DMS 273 treated with DMSO at 0.1 percent for 48 hours (cell line): ENCODE measurements at regions not wholly inside any gene's neighbourhood (a gene's known extent, or its start where the extent isn't known, plus 50 kb on each side); places are given as distances from the start of the nearest gene placed in this dataset.

ENCODE experiments used
- DNase-seq: peaks from one replicate; lab custom pipeline; 2025; lab: John Stamatoyannopoulos, UW

GRCh38 chr3:106215047-106215446 is 346.2 kb upstream of the CBLB start:
- DNase-seq = no peak

GRCh38 chr3:106217745-106218144 is 348.9 kb upstream of the CBLB start:
- no peak for DNase-seq

GRCh38 chr3:106227068-106227467 is 358.3 kb upstream of the CBLB start:
- DNase-seq = no peak

GRCh38 chr3:106228271-106228670 is 359.5 kb upstream of the CBLB start:
- no peak for DNase-seq

GRCh38 chr3:106229495-106230278 is 360.9 kb upstream of the CBLB start:
- no peak for DNase-seq

- no peak for DNase-seq
These were observed 362.3 kb upstream of the CBLB start for GRCh38 chr3:106231086-106231485.

- DNase-seq = no peak
These were observed 364.1 kb upstream of the CBLB start for GRCh38 chr3:106232956-106233355.

- no peak for DNase-seq
These were observed 370.4 kb upstream of the CBLB start for GRCh38 chr3:106239195-106239697.

GRCh38 chr3:106241593-106241992 is 372.8 kb upstream of the CBLB start:
- DNase-seq = no peak

GRCh38 chr3:106242781-106243180 is 374.0 kb upstream of the CBLB start:
- DNase-seq = no peak

- no peak for DNase-seq
These were observed 376.6 kb upstream of the CBLB start for GRCh38 chr3:106245400-106245799.

GRCh38 chr3:106247902-106248684 is 379.3 kb upstream of the CBLB start:
- DNase-seq = no peak

GRCh38 chr3:106249159-106249558 is 380.3 kb upstream of the CBLB start:
- no peak for DNase-seq

GRCh38 chr3:106249981-106250380 is 381.2 kb upstream of the CBLB start:
- DNase-seq = no peak

GRCh38 chr3:106251160-106251892 is 382.5 kb upstream of the CBLB start:
- DNase-seq = no peak

- no peak for DNase-seq
These were observed 387.0 kb upstream of the CBLB start for GRCh38 chr3:106255870-106256248.

- no peak for DNase-seq
These were observed 387.6 kb upstream of the CBLB start for GRCh38 chr3:106256249-106256957.

GRCh38 chr3:106257172-106257571 is 388.4 kb upstream of the CBLB start:
- no peak for DNase-seq

GRCh38 chr3:106261396-106261795 is 392.6 kb upstream of the CBLB start:
- no peak for DNase-seq

- DNase-seq = no peak
These were observed 393.3 kb upstream of the CBLB start for GRCh38 chr3:106261915-106262683.

- DNase-seq = no peak
These were observed 394.2 kb upstream of the CBLB start for GRCh38 chr3:106263011-106263410.
